Transverse colon (tissue), 4 donors: ENCODE measurements at regions not wholly inside any gene's neighbourhood (a gene's known extent, or its start where the extent isn't known, plus 50 kb on each side); places are given as distances from the start of the nearest gene placed in this dataset.

Experiments used
- CTCF ChIP-seq, 5 experiments: fragments of 200-600 bp in 3 of 5; fragments of 450-650 bp in 2 of 5; sonication (generic) in 3 of 5; IDR thresholded peaks; 1 replicate in 2 of 5; 2 replicates in 3 of 5; pipeline ENCODE4 v1.5.1; 2016 to 2017; ENCODE audit warnings: antibody characterized with exemption in 5 of 5, inconsistent platforms in 3 of 5, mild to moderate bottlenecking in 2 of 5, moderate library complexity in 1 of 5
- EP300 ChIP-seq: sonication (generic); formaldehyde crosslinking; IDR thresholded peaks from one replicate; pipeline ENCODE4 v1.6.1; 2017; ENCODE audit warnings: antibody characterized with exemption, low read depth
- POLR2A ChIP-seq: fragments of 450-650 bp; IDR thresholded peaks from one replicate; pipeline ENCODE4 v1.6.1; 2016; ENCODE audit warnings: antibody characterized with exemption, mild to moderate bottlenecking, moderate library complexity
- POLR2AphosphoS5 ChIP-seq, 3 donors: sonication (generic); formaldehyde crosslinking; IDR thresholded peaks; one replicate each; pipeline ENCODE4 v1.6.1; 2016; ENCODE audit warnings: antibody characterized with exemption in 3 of 3

- no peak for TF ChIP-seq POLR2A
- TF ChIP-seq POLR2AphosphoS5 (IDR thresholded peaks at IDR 0.05), result no peak
- no peak for TF ChIP-seq CTCF (IDR thresholded peaks at IDR 0.05)
- TF ChIP-seq EP300, result no peak
Observed at GRCh38 chr14:29227631-29228030, 461.0 kb downstream of the FOXG1 start.
